KMS-11 (cell line): ENCODE measurements at regions not wholly inside any gene's neighbourhood (a gene's known extent, or its start where the extent isn't known, plus 50 kb on each side); places are given as distances from the start of the nearest gene placed in this dataset.

Experiments used
- H2AFZ ChIP-seq: fragments of 200-600 bp; sonication (generic); 2 replicates; pipeline ENCODE4 v1.6.1; 2016; ENCODE audit warnings: antibody characterized with exemption, mixed run types, low read depth
- H3K27ac ChIP-seq: fragments of 200-600 bp; sonication (generic); 2 replicates; pipeline ENCODE4 v1.6.1; 2016; ENCODE audit warnings: mild to moderate bottlenecking, mixed run types
- H3K27me3 ChIP-seq: fragments of 200-600 bp; sonication (generic); 2 replicates; pipeline ENCODE4 v1.6.1; 2017; ENCODE audit warnings: mild to moderate bottlenecking, low read depth, mixed run types, moderate library complexity; ENCODE audit not compliant: insufficient read depth
- H3K36me3 ChIP-seq: fragments of 200-600 bp; sonication (generic); 2 replicates; pipeline ENCODE4 v1.6.1; 2017; ENCODE audit warnings: mild to moderate bottlenecking, mixed run types; ENCODE audit not compliant: insufficient read depth
- H3K4me1 ChIP-seq: fragments of 200-600 bp; sonication (generic); 2 replicates; pipeline ENCODE4 v1.6.1; 2016; ENCODE audit warnings: mild to moderate bottlenecking, low read depth, mixed run types; ENCODE audit not compliant: poor library complexity, severe bottlenecking
- H3K4me2 ChIP-seq: fragments of 200-600 bp; sonication (generic); 2 replicates; pipeline ENCODE4 v1.7.0; 2016; ENCODE audit warnings: mild to moderate bottlenecking, mixed run types
- H3K4me3 ChIP-seq: fragments of 200-600 bp; sonication (generic); IDR thresholded peaks from 2 replicates; pipeline ENCODE4 v1.6.1; 2017; ENCODE audit warnings: low read depth, low read length, mixed read lengths; ENCODE audit not compliant: insufficient read depth
- H3K79me2 ChIP-seq: fragments of 200-600 bp; sonication (generic); 2 replicates; pipeline ENCODE4 v1.6.1; 2016; ENCODE audit warnings: low read depth, mixed run types; ENCODE audit not compliant: insufficient read depth
- H3K9ac ChIP-seq: fragments of 200-600 bp; sonication (generic); 2 replicates; pipeline ENCODE4 v1.6.1; 2016; ENCODE audit warnings: mild to moderate bottlenecking, mixed run types
- H4K20me1 ChIP-seq: fragments of 200-600 bp; sonication (generic); 2 replicates; pipeline ENCODE4 v1.6.1; 2016; ENCODE audit warnings: mild to moderate bottlenecking, mixed run types; ENCODE audit not compliant: insufficient read depth
- TF ChIP-seq, protein P1 (sequence below): fragments of 200-600 bp; sonication (generic); conservative IDR thresholded peaks from 2 replicates; pipeline ENCODE4 v1.6.1; 2017; ENCODE audit warnings: low read depth, mild to moderate bottlenecking, antibody characterized with exemption, low read length, moderate library complexity, mixed read lengths

DNA sequence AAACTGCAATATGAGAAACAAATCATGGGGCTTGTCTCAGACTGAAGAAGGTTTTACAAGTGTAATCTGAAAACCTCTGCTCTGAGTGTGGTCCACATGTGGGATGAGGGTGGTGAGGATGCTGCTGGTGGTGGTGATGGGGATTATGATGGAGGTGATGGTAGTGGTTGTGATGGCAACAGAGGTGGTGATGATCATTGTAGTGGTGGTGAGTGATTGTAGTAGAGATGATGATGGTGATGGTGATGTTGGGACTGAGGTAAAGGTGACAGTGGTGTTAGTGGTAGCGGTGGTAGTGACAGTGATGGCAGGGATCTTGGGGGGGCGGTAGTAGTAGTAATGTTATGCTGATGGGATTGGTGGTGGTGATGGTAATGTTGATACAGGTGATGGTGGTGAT, 217.8 kb downstream of the ANAPC1 start:
- no peak overlapping the region for H2AFZ ChIP-seq
- H3K27me3 ChIP-seq, result no peaks in the 10 kb centered on the region
- no peak overlapping the region for H3K4me2 ChIP-seq
- no peaks in the 10 kb centered on the region for H3K36me3 ChIP-seq
- H4K20me1 ChIP-seq, result no peaks in the 10 kb centered on the region
- no peak overlapping the region for H3K27ac ChIP-seq
- TF ChIP-seq, protein P1, sequence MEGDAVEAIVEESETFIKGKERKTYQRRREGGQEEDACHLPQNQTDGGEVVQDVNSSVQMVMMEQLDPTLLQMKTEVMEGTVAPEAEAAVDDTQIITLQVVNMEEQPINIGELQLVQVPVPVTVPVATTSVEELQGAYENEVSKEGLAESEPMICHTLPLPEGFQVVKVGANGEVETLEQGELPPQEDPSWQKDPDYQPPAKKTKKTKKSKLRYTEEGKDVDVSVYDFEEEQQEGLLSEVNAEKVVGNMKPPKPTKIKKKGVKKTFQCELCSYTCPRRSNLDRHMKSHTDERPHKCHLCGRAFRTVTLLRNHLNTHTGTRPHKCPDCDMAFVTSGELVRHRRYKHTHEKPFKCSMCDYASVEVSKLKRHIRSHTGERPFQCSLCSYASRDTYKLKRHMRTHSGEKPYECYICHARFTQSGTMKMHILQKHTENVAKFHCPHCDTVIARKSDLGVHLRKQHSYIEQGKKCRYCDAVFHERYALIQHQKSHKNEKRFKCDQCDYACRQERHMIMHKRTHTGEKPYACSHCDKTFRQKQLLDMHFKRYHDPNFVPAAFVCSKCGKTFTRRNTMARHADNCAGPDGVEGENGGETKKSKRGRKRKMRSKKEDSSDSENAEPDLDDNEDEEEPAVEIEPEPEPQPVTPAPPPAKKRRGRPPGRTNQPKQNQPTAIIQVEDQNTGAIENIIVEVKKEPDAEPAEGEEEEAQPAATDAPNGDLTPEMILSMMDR, result no peak
- H3K4me3 ChIP-seq, result no peak overlapping the region
- no peaks in the 10 kb centered on the region for H3K79me2 ChIP-seq
- peaks cover 62% of the 10 kb centered on the region for H3K4me1 ChIP-seq
- no peak overlapping the region for H3K9ac ChIP-seq

DNA sequence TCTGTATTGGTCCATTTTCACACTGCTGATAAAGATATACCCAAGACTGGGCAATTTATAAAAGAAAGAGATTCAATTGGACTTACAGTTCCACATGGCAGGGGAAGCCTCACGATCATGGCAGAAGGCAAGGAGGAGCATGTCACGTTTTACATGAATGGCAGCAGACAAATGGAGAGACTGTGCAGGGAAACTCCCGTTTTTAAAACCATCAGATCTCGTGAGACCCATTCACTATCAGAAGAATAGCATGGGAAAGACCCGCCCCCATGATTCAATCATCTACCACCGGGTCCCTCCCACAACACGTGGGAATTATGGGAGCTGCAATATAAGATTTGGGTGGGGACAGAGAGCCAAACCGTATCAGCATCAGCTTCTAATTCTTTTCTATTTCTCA, 217.0 kb downstream of the ANAPC1 start:
- TF ChIP-seq, protein P1, result no peak
- no peaks in the 10 kb centered on the region for H3K79me2 ChIP-seq
- H3K4me3 ChIP-seq, result no peak overlapping the region
- no peak overlapping the region for H3K9ac ChIP-seq
- peaks cover 57% of the 10 kb centered on the region for H3K4me1 ChIP-seq
- H3K27ac ChIP-seq, result no peak overlapping the region
- no peak overlapping the region for H2AFZ ChIP-seq
- H3K27me3 ChIP-seq, result no peaks in the 10 kb centered on the region
- H3K36me3 ChIP-seq, result no peaks in the 10 kb centered on the region
- no peaks in the 10 kb centered on the region for H4K20me1 ChIP-seq
- H3K4me2 ChIP-seq, result no peak overlapping the region

DNA sequence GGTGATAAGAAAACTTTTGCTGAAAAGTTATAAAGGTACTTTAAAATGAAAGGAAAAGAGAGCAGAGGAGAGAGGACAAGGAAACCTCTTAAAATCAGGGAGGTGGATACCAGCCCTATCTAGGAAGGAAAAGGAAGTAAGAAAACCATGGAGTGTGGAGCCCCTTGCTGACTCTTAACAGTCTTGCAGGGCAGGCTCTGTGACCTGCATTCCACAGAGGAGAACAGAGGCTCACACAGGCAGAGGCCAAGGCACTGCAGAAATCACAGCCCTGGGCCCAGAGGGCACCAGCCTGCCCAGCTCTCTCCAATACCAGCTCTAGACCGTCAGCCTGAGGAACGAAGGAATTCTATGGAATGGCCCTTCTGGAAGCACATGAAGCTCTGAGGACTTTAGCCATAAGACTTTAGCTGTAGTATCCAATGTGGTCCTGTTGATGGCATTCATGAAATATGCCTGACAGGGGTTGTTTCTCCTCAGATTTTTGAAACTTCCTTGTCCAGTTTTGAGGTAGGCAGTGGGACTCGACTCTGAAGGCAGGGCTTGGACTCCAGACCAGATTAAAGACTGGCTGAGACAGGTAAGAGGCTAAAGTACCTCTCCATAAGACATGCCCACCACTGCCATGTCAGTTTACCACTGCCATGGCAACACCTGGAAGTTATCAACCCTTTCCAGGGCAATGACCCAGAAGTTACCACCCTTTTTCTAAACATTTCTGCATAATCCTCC, 216.3 kb downstream of the ANAPC1 start:
- Histone ChIP-seq H3K79me2 (no peaks in the 10 kb centered on the region), H3K27me3 (no peaks in the 10 kb centered on the region), H3K4me2 (no peak overlapping the region), H3K9ac (no peak overlapping the region), H3K27ac (no peak overlapping the region), H2AFZ (no peak overlapping the region), H3K4me1 (peaks cover 50% of the 10 kb centered on the region), H3K36me3 (no peaks in the 10 kb centered on the region), H3K4me3 (no peak overlapping the region), H4K20me1 (no peaks in the 10 kb centered on the region)
- TF ChIP-seq, protein P1, result no peak

DNA sequence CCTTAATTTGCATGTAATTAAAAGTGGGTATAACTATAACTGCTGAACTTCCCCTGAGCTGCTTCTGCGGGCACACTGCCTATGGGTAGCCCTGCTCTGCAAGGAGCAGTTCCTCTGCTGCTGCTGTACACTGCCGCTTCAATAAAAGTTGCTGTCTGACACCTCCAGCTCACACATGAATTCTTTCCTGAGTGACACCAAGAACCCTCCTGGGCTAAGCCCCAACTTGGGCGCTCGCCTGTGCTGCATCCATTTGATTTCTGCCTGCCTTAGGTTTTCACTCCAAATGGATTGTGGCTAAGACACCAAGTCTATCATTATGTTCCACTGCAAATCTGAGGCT, 215.7 kb downstream of the ANAPC1 start:
- no peak overlapping the region for H3K27ac ChIP-seq

More for the DNA sequence above, 215.7 kb downstream of the ANAPC1 start:
- Histone ChIP-seq H3K36me3 (no peaks in the 10 kb centered on the region), H3K27me3 (no peaks in the 10 kb centered on the region), H4K20me1 (no peaks in the 10 kb centered on the region), H3K4me2 (no peak overlapping the region), H3K79me2 (no peaks in the 10 kb centered on the region), H3K4me3 (no peak overlapping the region), H3K9ac (no peak overlapping the region), H3K4me1 (peaks cover 45% of the 10 kb centered on the region), H2AFZ (no peak overlapping the region)
- TF ChIP-seq, protein P1, result no peak
